ENCODE measurements at regions not wholly inside any gene's neighbourhood (a gene's known extent, or its start where the extent isn't known, plus 50 kb on each side); places are given as distances from the start of the nearest gene placed in this dataset.

DNA sequence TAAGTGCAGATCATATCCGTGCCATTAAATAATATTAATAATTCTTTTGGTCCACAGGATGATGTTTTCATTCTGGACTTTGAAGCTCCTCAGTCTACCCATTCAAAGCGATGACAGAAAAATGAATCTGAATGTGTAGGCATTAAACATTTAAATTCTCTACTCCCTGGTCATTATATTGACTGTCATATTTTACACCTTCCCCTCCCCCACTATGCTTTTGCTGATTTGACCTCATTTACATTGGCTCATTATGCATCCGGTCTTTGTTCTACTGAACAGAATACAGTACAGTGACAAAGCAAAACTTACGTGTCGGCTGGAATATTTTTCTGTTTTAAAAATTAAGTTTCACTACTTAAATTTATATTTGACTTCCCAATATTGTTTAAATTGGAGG lies 289.7 kb upstream of the TMEM161B start:
- Histone ChIP-seq H3K9me2 (replicated peaks; ENCODE audit: insufficient read depth, low read length) (no peaks in the 10 kb centered on the region), H3K79me2 (ENCODE audit: low read length) (no peaks in the 10 kb centered on the region), H3K9ac (ENCODE audit: low read length) (no peak overlapping the region), H3K27ac (ENCODE audit: low read length) (no peak overlapping the region), H3K4me2 (ENCODE audit: low read depth, low read length) (no peak overlapping the region), H3F3A (ENCODE audit: insufficient read depth, low read length) (no peaks in the 10 kb centered on the region), H3K36me3 (replicated peaks; ENCODE audit: insufficient read depth, low read length) (no peaks in the 10 kb centered on the region), H4K20me1 (ENCODE audit: insufficient read depth, low read length) (no peaks in the 10 kb centered on the region), H2AFZ (ENCODE audit: low read length) (no peak overlapping the region), H3K4me1 (ENCODE audit: low read length) (no peaks in the 10 kb centered on the region), H3K9me3 (replicated peaks; ENCODE audit: insufficient read depth, low read length) (no peaks in the 10 kb centered on the region), H3K27me3 (replicated peaks; ENCODE audit: insufficient read depth, low read length) (no peaks in the 10 kb centered on the region), H3K4me3 (ENCODE audit: low read length) (no peak overlapping the region)
- TF ChIP-seq EZH2phosphoT487 (IDR thresholded peaks at IDR 0.05; ENCODE audit: low read length) (no peak), EZH2 (optimal IDR thresholded peaks at IDR 0.05; ENCODE audit: low read depth, low read length) (no peak)
- TF ChIP-seq, protein P1, sequence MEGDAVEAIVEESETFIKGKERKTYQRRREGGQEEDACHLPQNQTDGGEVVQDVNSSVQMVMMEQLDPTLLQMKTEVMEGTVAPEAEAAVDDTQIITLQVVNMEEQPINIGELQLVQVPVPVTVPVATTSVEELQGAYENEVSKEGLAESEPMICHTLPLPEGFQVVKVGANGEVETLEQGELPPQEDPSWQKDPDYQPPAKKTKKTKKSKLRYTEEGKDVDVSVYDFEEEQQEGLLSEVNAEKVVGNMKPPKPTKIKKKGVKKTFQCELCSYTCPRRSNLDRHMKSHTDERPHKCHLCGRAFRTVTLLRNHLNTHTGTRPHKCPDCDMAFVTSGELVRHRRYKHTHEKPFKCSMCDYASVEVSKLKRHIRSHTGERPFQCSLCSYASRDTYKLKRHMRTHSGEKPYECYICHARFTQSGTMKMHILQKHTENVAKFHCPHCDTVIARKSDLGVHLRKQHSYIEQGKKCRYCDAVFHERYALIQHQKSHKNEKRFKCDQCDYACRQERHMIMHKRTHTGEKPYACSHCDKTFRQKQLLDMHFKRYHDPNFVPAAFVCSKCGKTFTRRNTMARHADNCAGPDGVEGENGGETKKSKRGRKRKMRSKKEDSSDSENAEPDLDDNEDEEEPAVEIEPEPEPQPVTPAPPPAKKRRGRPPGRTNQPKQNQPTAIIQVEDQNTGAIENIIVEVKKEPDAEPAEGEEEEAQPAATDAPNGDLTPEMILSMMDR (IDR thresholded peaks at IDR 0.05; ENCODE audit: low read length) = no peak
- no peak for DNase-seq

DNA sequence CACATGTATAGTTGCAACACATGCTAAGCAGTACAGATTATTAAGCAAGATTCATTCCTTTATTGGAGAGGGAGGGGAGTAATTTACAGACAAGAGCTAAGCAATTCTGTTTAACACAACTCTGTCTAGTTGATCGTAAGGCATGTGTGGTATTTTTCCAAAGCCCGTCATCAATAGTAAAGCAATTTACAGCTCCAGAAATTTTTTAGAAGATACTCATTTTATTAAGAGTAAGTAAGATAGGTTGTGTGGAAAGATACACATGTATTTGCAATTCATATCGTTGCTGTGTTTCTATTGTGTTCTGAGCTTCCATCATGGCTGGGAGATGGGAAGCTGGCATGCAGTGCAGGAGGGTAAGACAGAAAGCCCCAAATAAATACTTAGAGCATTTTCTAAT lies 289.2 kb upstream of the TMEM161B start:
- H3K36me3 ChIP-seq (replicated peaks; ENCODE audit: insufficient read depth, low read length) = no peaks in the 10 kb centered on the region
- H3K9me2 ChIP-seq (replicated peaks; ENCODE audit: insufficient read depth, low read length) = no peaks in the 10 kb centered on the region

DNA sequence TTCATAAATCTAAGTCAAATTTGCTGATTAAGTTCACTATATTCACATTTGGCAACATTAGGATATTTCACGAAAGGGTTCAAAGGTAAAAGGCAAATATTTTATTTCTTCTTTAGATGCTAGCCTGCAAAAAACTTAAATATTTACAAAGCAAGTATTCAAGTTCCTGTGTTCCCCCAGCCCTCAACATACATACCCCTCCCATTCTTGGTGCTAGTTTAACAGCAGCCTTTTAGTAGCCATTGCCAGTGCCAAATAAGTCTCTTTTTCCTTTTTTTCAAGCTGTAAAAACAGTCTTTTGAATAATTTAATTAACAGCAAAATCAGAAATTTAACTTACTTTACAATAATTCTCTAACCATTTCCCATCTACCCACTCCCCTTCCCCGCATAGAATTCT lies 288.5 kb upstream of the TMEM161B start:
- no peaks in the 10 kb centered on the region for H3F3A ChIP-seq (ENCODE audit: insufficient read depth, low read length)
- no peaks in the 10 kb centered on the region for H3K9me3 ChIP-seq (replicated peaks; ENCODE audit: insufficient read depth, low read length)
- H2AFZ ChIP-seq (ENCODE audit: low read length) = no peak overlapping the region
- H3K79me2 ChIP-seq (ENCODE audit: low read length) = no peaks in the 10 kb centered on the region
- no peak overlapping the region for H3K27ac ChIP-seq (ENCODE audit: low read length)
- no peak overlapping the region for H3K4me2 ChIP-seq (ENCODE audit: low read depth, low read length)
- no peak for TF ChIP-seq EZH2 (optimal IDR thresholded peaks at IDR 0.05; ENCODE audit: low read depth, low read length)
- TF ChIP-seq EZH2phosphoT487 (IDR thresholded peaks at IDR 0.05; ENCODE audit: low read length) = no peak
- TF ChIP-seq, protein P1 (IDR thresholded peaks at IDR 0.05; ENCODE audit: low read length) = no peak
- H3K4me1 ChIP-seq (ENCODE audit: low read length) = no peaks in the 10 kb centered on the region
- no peaks in the 10 kb centered on the region for H3K36me3 ChIP-seq (replicated peaks; ENCODE audit: insufficient read depth, low read length)
- H4K20me1 ChIP-seq (ENCODE audit: insufficient read depth, low read length) = no peaks in the 10 kb centered on the region
- H3K9ac ChIP-seq (ENCODE audit: low read length) = no peak overlapping the region
- DNase-seq = no peak
- no peaks in the 10 kb centered on the region for H3K9me2 ChIP-seq (replicated peaks; ENCODE audit: insufficient read depth, low read length)
- H3K4me3 ChIP-seq (ENCODE audit: low read length) = no peak overlapping the region
- no peaks in the 10 kb centered on the region for H3K27me3 ChIP-seq (replicated peaks; ENCODE audit: insufficient read depth, low read length)

More for the DNA sequence above, 289.2 kb upstream of the TMEM161B start:
- H3K4me2 ChIP-seq (ENCODE audit: low read depth, low read length) = no peak overlapping the region
- no peak for DNase-seq
- no peaks in the 10 kb centered on the region for H3K9me3 ChIP-seq (replicated peaks; ENCODE audit: insufficient read depth, low read length)
- H4K20me1 ChIP-seq (ENCODE audit: insufficient read depth, low read length) = no peaks in the 10 kb centered on the region
- H3K4me1 ChIP-seq (ENCODE audit: low read length) = no peaks in the 10 kb centered on the region
- H3K9ac ChIP-seq (ENCODE audit: low read length) = no peak overlapping the region
- no peak overlapping the region for H3K27ac ChIP-seq (ENCODE audit: low read length)
- H3K27me3 ChIP-seq (replicated peaks; ENCODE audit: insufficient read depth, low read length) = no peaks in the 10 kb centered on the region
- H3K4me3 ChIP-seq (ENCODE audit: low read length) = no peak overlapping the region
- H3K79me2 ChIP-seq (ENCODE audit: low read length) = no peaks in the 10 kb centered on the region
- no peaks in the 10 kb centered on the region for H3F3A ChIP-seq (ENCODE audit: insufficient read depth, low read length)
- TF ChIP-seq, protein P1 (IDR thresholded peaks at IDR 0.05; ENCODE audit: low read length) = no peak
- TF ChIP-seq EZH2 (optimal IDR thresholded peaks at IDR 0.05; ENCODE audit: low read depth, low read length) (no peak), EZH2phosphoT487 (IDR thresholded peaks at IDR 0.05; ENCODE audit: low read length) (no peak)
- H2AFZ ChIP-seq (ENCODE audit: low read length) = no peak overlapping the region

Measured in MM.1S (cell line).